Calu3 (cell line): ENCODE measurements at regions not wholly inside any gene's neighbourhood (a gene's known extent, or its start where the extent isn't known, plus 50 kb on each side); places are given as distances from the start of the nearest gene placed in this dataset.

ENCODE experiments used
- BruUV-seq: library from RNA; stranded (reverse); fragments of 400-500 nt; replicated peaks from 2 replicates; lab custom pipeline; 2021; lab: Mats Ljungman, UMichigan
- CTCF ChIA-PET: fragments of 300-600 bp; sonication (Branson Sonifier 250); formaldehyde crosslinking; loops from one replicate; lab custom pipeline; 2022; ENCODE audit warnings: antibody characterized with exemption; lab: Charles Lee
- DNase-seq: peaks from one replicate; pipeline ENCODE4 v3.0.0; 2022
- H3K27ac Mint-ChIP-seq: one replicate; pipeline ENCODE4 v1.8.0; 2022; ENCODE audit warnings: mixed read lengths; ENCODE audit not compliant: unreplicated experiment
- H3K27me3 Mint-ChIP-seq: one replicate; pipeline ENCODE4 v1.8.0; 2022; ENCODE audit warnings: mixed read lengths; ENCODE audit not compliant: unreplicated experiment
- H3K36me3 Mint-ChIP-seq: one replicate; pipeline ENCODE4 v1.8.0; 2022; ENCODE audit warnings: mild to moderate bottlenecking, moderate library complexity, mixed read lengths; ENCODE audit not compliant: insufficient read depth, unreplicated experiment
- H3K4me1 Mint-ChIP-seq: one replicate; pipeline ENCODE4 v1.8.0; 2022; ENCODE audit warnings: mild to moderate bottlenecking, low read depth, mixed read lengths; ENCODE audit not compliant: unreplicated experiment
- H3K4me3 Mint-ChIP-seq: one replicate; pipeline ENCODE4 v1.8.0; 2022; ENCODE audit warnings: mild to moderate bottlenecking, low read depth, moderate library complexity, mixed read lengths; ENCODE audit not compliant: unreplicated experiment
- H3K9me3 Mint-ChIP-seq: one replicate; pipeline ENCODE4 v1.8.0; 2022; ENCODE audit warnings: low read depth, mixed read lengths; ENCODE audit not compliant: unreplicated experiment
- CTCF ChIP-seq: fragments of 200-600 bp; IDR thresholded peaks from one replicate; pipeline ENCODE4 v1.8.0; 2022; ENCODE audit warnings: antibody characterized with exemption; ENCODE audit not compliant: unreplicated experiment
- intact Hi-C: fragments of 100-400 bp; cut with micrococcal nuclease; formaldehyde crosslinking; loops from one replicate; pipeline ENCODE4 v1.10.0; 2022; ENCODE audit not compliant: unreplicated experiment

- Mint-ChIP-seq H3K27ac (no peak overlapping the region), H3K4me1 (no peaks in the 10 kb centered on the region)
Observed at GRCh38 chr3:103953796-103954195, 1412.9 kb upstream of the ALCAM start.

DNA sequence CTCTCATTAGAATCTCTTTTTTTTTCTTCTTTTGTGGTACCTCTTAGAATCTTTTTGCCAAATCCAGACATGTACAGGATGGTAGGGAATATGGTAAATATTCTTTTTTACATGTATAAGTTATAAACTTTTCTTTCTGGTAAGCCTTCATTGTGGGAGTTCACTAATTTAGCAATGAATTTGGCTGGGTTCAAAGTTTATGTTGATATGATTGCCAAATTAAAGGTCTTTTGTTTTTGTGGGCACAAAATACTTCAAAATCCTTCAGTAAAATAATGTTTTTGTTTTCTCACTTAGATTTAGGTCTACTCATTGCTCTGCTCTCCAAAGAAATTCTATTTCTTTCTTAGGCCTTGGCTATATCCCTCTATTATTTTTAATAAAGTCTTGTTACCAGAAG lies 1405.9 kb upstream of the ALCAM start:
- Mint-ChIP-seq H3K4me1 (no peaks in the 10 kb centered on the region), H3K36me3 (peaks cover 3% of the 10 kb centered on the region), H3K27ac (no peak overlapping the region), H3K9me3 (no peaks in the 10 kb centered on the region), H3K4me3 (no peak overlapping the region), H3K27me3 (no peaks in the 10 kb centered on the region)
- TF ChIP-seq CTCF: no peak
- DNase-seq: no peak
- CTCF ChIA-PET: no interaction called here
- intact Hi-C loops: no loop called here
- BruUV-seq: no TSS peak

More at GRCh38 chr3:103953796-103954195, 1412.9 kb upstream of the ALCAM start:
- Mint-ChIP-seq H3K27me3 (no peaks in the 10 kb centered on the region), H3K4me3 (no peak overlapping the region), H3K36me3 (no peaks in the 10 kb centered on the region), H3K9me3 (no peaks in the 10 kb centered on the region)
- no peak for DNase-seq
- CTCF ChIA-PET: interaction anchor here (0.7 kb wide), 1 partner anchor 18 kb away, joined by 4 read pairs; no protein-coding TSS in a partner anchor
- TF ChIP-seq CTCF: no peak
- intact Hi-C loops: no loop called here
- BruUV-seq: no TSS peak

DNA sequence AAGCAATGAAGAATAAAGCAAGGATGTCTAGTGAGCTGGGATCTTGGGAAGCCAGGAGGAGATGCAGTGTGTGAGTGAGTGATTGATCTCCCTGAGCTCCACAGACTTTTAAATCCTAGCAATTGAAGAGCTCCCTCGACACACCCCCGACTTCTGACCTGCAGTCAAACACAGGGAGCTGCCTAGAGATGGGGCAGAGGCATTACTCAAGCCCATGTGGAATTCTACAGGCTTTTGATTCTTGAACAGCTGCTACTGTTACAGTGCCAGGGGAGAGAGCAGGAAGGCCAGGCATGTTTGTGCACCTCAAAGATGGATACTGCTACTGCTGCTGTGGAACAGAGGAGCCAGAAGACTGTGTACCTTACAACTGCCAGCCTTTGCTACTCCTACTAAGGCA lies 1403.1 kb upstream of the ALCAM start:
- no peak overlapping the region for H3K27ac Mint-ChIP-seq
- intact Hi-C loops: no loop called here
- CTCF ChIA-PET: no interaction called here

GRCh38 chr3:103965764-103966163 lies 1400.9 kb upstream of the ALCAM start:
- Mint-ChIP-seq H3K27me3 (no peaks in the 10 kb centered on the region), H3K27ac (no peak overlapping the region), H3K4me3 (no peak overlapping the region), H3K9me3 (no peaks in the 10 kb centered on the region), H3K4me1 (no peaks in the 10 kb centered on the region), H3K36me3 (peaks cover 3% of the 10 kb centered on the region)
- no peak for DNase-seq
- CTCF ChIA-PET: interaction anchor here (0.5 kb wide), 1 partner anchor 994 kb away, joined by 3 read pairs; no protein-coding TSS in a partner anchor
- TF ChIP-seq CTCF: no peak
- intact Hi-C loops: no loop called here
- no TSS peak for BruUV-seq

More for the DNA sequence above, 1403.1 kb upstream of the ALCAM start:
- Mint-ChIP-seq H3K9me3 (no peaks in the 10 kb centered on the region), H3K27me3 (no peaks in the 10 kb centered on the region), H3K36me3 (peaks cover 3% of the 10 kb centered on the region), H3K4me1 (no peaks in the 10 kb centered on the region), H3K4me3 (no peak overlapping the region)
- no peak for TF ChIP-seq CTCF
- no peak for DNase-seq
- no TSS peak for BruUV-seq
